ENCODE measurements at regions not wholly inside any gene's neighbourhood (a gene's known extent, or its start where the extent isn't known, plus 50 kb on each side); places are given as distances from the start of the nearest gene placed in this dataset.
A peak's percentile ranks its signal among the peaks of the same experiment; 100 is the strongest.
"Not testable (repeated sequence)": the region's sequence is repeated elsewhere in the genome, so short reads cannot be mapped to it uniquely, and the experiment has no call there.

GRCh38 chr3:177460047-177460446 lies 262.8 kb upstream of the TBL1XR1 start:
- no peaks in the 10 kb centered on the region for H3K27me3 ChIP-seq
- peaks cover 14% of the 10 kb centered on the region in 2 donors for H3K4me1 ChIP-seq
- H3K27ac ChIP-seq = peak overlapping the region in 1 of 3 donors; percentile 30
- WGBS, 2 donors = 53 to 63% methylated on average over 7 of the region's 7 CpGs
- no peak for TF ChIP-seq POLR2A (IDR thresholded peaks at IDR 0.05)
- no peak for TF ChIP-seq CTCF (IDR thresholded peaks at IDR 0.05)
- H3K36me3 ChIP-seq = no peaks in the 10 kb centered on the region
- DNase-seq = no peak
- no peaks in the 10 kb centered on the region for H3K9me3 ChIP-seq
- no peak overlapping the region for H3K4me3 ChIP-seq (replicated peaks in 1 of 3)
- intact Hi-C loops (cut with DNase I) = no loop called here

GRCh38 chr3:177461765-177462164 lies 264.5 kb upstream of the TBL1XR1 start:
- WGBS, 2 donors = 96 to 97% methylated on average over 3 of the region's 3 CpGs

GRCh38 chr3:177463341-177463740 lies 266.1 kb upstream of the TBL1XR1 start:
- intact Hi-C loops (cut with DNase I); DNase-seq; H3K27me3 ChIP-seq; H3K9me3 ChIP-seq; H3K4me3 ChIP-seq (replicated peaks in 1 of 3); H3K36me3 ChIP-seq: not testable (repeated sequence)
- Histone ChIP-seq H3K4me1 (peaks cover 14 to 19% of the 10 kb centered on the region in 2 donors), H3K27ac (peak overlapping the region in 1 of 3 donors; percentile 20)
- WGBS, 2 donors = 88 to 100% methylated on average over 1 to 2 of the region's 2 CpGs

More at GRCh38 chr3:177461765-177462164, 264.5 kb upstream of the TBL1XR1 start:
- intact Hi-C loops (cut with DNase I) = no loop called here
- Histone ChIP-seq H3K4me3 (replicated peaks in 1 of 3) (no peak overlapping the region), H3K36me3 (no peaks in the 10 kb centered on the region), H3K9me3 (no peaks in the 10 kb centered on the region), H3K27ac (no peak overlapping the region), H3K4me1 (peaks cover 14 to 19% of the 10 kb centered on the region in 2 donors), H3K27me3 (no peaks in the 10 kb centered on the region)
- TF ChIP-seq POLR2A (IDR thresholded peaks at IDR 0.05) = no peak
- TF ChIP-seq CTCF (IDR thresholded peaks at IDR 0.05) = no peak
- DNase-seq = no peak

- no peaks in the 10 kb centered on the region for H3K27me3 ChIP-seq
- TF ChIP-seq CTCF (IDR thresholded peaks at IDR 0.05) (no peak), POLR2A (IDR thresholded peaks at IDR 0.05) (no peak)
- peaks cover 14 to 19% of the 10 kb centered on the region in 2 donors for H3K4me1 ChIP-seq
- H3K27ac ChIP-seq = peak overlapping the region in 1 of 3 donors; percentile 20
- H3K9me3 ChIP-seq = no peaks in the 10 kb centered on the region
- 57 to 65% methylated on average over 6 of the region's 6 CpGs for WGBS, 2 donors
- no peak overlapping the region for H3K4me3 ChIP-seq (replicated peaks in 1 of 3)
- intact Hi-C loops (cut with DNase I) = no loop called here
- no peaks in the 10 kb centered on the region for H3K36me3 ChIP-seq
- DNase-seq = no peak
These were observed 266.6 kb upstream of the TBL1XR1 start for GRCh38 chr3:177463863-177464262.

- TF ChIP-seq POLR2A (IDR thresholded peaks at IDR 0.05) (no peak), CTCF (IDR thresholded peaks at IDR 0.05) (no peak)
- no peaks in the 10 kb centered on the region for H3K36me3 ChIP-seq
- no peaks in the 10 kb centered on the region for H3K9me3 ChIP-seq
- peaks cover 14 to 19% of the 10 kb centered on the region in 2 donors for H3K4me1 ChIP-seq
- H3K27me3 ChIP-seq = no peaks in the 10 kb centered on the region
- H3K4me3 ChIP-seq (replicated peaks in 1 of 3) = no peak overlapping the region
- DNase-seq = no peak
- intact Hi-C loops (cut with DNase I) = no loop called here
- H3K27ac ChIP-seq = no peak overlapping the region
- 78 to 85% methylated on average over 5 of the region's 5 CpGs for WGBS, 2 donors
These were observed 267.3 kb upstream of the TBL1XR1 start for GRCh38 chr3:177464392-177465256.

Data from thyroid gland (tissue), 4 donors.